Esophagus muscularis mucosa (tissue), 3 donors: ENCODE measurements at regions not wholly inside any gene's neighbourhood (a gene's known extent, or its start where the extent isn't known, plus 50 kb on each side); places are given as distances from the start of the nearest gene placed in this dataset.

Source experiments
- CTCF ChIP-seq, 3 experiments: fragments of 200-600 bp in 2 of 3; fragments of 450-650 bp in 1 of 3; sonication (generic) in 2 of 3; IDR thresholded peaks; one replicate each; pipeline ENCODE4 v1.5.1; 2017 to 2019; ENCODE audit warnings: antibody characterized with exemption in 3 of 3, mild to moderate bottlenecking in 2 of 3, moderate library complexity in 1 of 3
- POLR2AphosphoS5 ChIP-seq, 2 donors: sonication (generic); formaldehyde crosslinking; IDR thresholded peaks; one replicate each; pipeline ENCODE4 v1.6.1; 2017; ENCODE audit warnings: antibody characterized with exemption in 2 of 2

GRCh38 chr5:141793403-141793802, 84.8 kb downstream of the PCDH1 start:
- TF ChIP-seq CTCF (IDR thresholded peaks at IDR 0.05), result no peak
- TF ChIP-seq POLR2AphosphoS5 (IDR thresholded peaks at IDR 0.05), result no peak
